ENCODE measurements at regions not wholly inside any gene's neighbourhood (a gene's known extent, or its start where the extent isn't known, plus 50 kb on each side); places are given as distances from the start of the nearest gene placed in this dataset.

DNA sequence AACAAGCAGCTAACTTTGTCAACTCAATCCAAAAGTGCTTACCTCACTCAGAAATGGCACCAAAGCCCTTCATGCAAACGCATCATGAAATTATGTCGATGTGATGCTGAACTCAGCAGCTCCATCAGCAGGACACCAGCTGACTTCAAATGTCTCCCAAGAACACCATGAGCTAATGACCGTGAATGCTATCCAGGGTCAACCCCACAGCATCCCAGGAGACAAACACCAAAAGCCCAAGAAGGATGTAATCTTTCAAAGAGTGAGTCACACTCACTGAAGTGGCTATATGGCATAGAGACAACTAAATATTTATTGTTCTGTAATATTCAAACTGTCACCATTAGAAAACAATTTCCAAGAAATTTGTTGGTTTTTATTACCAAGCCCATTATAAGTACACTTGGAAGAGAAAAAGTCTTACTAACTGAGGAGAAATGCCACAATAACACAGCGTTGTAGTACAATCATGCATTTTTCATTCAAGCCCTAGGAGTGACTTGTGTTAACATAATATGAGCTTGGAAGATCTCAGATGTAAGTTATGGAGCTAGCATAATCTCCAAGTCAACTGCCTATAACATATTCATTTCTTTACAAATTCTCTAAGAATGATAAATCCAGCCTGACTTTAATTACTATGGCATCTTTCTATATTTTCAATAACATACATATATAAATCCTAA is 165.0 kb upstream of the CCDC68 start:
- TF ChIP-seq, protein P1, sequence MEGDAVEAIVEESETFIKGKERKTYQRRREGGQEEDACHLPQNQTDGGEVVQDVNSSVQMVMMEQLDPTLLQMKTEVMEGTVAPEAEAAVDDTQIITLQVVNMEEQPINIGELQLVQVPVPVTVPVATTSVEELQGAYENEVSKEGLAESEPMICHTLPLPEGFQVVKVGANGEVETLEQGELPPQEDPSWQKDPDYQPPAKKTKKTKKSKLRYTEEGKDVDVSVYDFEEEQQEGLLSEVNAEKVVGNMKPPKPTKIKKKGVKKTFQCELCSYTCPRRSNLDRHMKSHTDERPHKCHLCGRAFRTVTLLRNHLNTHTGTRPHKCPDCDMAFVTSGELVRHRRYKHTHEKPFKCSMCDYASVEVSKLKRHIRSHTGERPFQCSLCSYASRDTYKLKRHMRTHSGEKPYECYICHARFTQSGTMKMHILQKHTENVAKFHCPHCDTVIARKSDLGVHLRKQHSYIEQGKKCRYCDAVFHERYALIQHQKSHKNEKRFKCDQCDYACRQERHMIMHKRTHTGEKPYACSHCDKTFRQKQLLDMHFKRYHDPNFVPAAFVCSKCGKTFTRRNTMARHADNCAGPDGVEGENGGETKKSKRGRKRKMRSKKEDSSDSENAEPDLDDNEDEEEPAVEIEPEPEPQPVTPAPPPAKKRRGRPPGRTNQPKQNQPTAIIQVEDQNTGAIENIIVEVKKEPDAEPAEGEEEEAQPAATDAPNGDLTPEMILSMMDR (IDR thresholded peaks at IDR 0.05), result no peak
- DNase-seq (no peak), ATAC-seq (no peak)
- no peaks in the 10 kb centered on the region for H3K36me3 Mint-ChIP-seq (ENCODE audit: low read depth)
- no peaks in the 10 kb centered on the region for H3K4me1 Mint-ChIP-seq (ENCODE audit: low read depth)
- H3K9me3 Mint-ChIP-seq, result no peaks in the 10 kb centered on the region
- H3K27ac Mint-ChIP-seq, result no peak overlapping the region
- POLR2A ChIA-PET, result no interaction called here
- intact Hi-C loops (cut with micrococcal nuclease), result no loop called here
- H3K4me3 Mint-ChIP-seq, result no peak overlapping the region
- H3K27me3 Mint-ChIP-seq, result no peaks in the 10 kb centered on the region
- CTCF ChIA-PET, result interaction anchor here (0.9 kb wide), 1 partner anchor 9 kb away, joined by 4 read pairs; no protein-coding TSS in a partner anchor

DNA sequence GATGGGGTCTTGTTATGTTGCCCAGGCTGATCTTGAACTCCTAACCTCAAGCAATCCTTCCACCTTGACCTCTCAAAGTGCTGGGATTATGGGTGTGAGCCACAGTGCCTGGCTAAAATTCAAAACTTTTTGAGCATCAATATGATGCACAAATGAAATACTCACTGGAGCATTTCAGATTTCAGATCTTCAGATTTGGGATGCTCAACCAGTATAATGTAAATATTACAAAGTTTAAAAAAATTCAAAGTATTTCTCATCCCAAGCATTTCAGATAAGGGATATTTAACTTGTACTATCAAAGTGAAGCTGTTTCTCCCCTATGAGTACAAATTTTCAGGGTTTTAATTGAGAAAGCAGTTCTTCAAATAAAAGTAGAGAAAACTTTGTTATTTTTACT is 164.1 kb upstream of the CCDC68 start:
- H3K27ac Mint-ChIP-seq, result no peak overlapping the region
- no peaks in the 10 kb centered on the region for H3K4me1 Mint-ChIP-seq (ENCODE audit: low read depth)
- TF ChIP-seq, protein P1 (IDR thresholded peaks at IDR 0.05), result no peak
- no peak for DNase-seq
- no peak overlapping the region for H3K4me3 Mint-ChIP-seq
- no peak for ATAC-seq
- CTCF ChIA-PET, result interaction anchor here (0.9 kb wide), 1 partner anchor 8 kb away, joined by 4 read pairs; no protein-coding TSS in a partner anchor
- H3K36me3 Mint-ChIP-seq (ENCODE audit: low read depth), result no peaks in the 10 kb centered on the region
- POLR2A ChIA-PET, result no interaction called here
- H3K27me3 Mint-ChIP-seq, result no peaks in the 10 kb centered on the region
- intact Hi-C loops (cut with micrococcal nuclease), result no loop called here
- no peaks in the 10 kb centered on the region for H3K9me3 Mint-ChIP-seq

DNA sequence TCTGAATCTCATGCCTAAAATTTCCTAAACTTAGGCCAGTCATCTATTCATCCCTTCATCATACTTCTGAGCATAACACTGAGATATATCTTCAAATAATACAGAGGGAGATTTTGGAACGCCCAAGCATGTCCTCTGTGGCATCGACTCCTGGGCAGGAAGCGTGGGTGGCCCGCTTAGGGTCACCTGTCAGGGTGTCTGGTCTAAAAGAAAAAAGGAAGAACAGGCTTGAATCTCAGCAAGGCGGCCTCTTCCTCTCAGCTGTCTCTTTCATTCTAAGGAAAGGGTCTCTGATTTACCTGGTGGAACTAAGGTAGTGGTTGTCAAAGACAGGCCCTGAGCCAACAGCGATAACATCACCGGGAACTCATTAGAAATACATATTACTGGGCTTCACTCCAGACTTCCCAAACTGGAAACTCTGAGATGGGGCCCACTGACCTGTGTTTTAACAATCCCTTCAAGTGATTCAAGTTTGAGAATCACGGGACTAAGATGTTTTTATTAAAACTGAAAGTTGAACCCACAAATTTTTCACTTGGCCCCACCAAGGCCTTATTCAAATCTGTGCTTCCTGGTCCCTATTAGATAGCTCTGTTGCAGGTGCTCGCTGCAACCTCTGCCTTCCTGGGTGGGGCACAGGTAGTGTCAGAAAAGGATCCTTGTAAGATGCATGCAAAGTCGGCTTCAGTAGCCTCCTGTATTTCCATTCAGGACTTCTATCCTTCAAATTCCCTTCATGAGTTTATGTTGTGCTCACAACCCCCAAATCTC is 162.3 kb upstream of the CCDC68 start:
- CTCF ChIA-PET, result no interaction called here

DNA sequence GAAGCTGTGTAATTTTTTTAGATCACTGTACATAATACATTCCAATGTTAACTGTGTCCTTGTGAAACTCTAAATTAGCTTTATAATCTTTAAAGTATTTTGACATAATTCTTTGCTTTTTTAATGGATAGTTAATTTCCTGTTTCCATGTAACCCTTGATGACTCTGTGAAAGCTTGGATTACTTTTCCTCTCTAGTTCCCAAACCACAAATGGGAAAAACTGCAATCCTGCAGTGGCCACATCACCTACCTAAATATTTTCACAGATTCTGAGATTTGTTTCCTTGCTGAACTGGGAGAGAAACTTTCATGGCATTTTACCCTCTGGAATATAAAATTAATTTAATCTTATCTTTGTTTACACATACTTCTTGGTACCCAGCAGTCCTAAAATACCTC is 161.6 kb upstream of the CCDC68 start:
- Mint-ChIP-seq H3K27me3 (peaks cover 3% of the 10 kb centered on the region), H3K4me3 (no peak overlapping the region), H3K4me1 (ENCODE audit: low read depth) (no peaks in the 10 kb centered on the region), H3K36me3 (ENCODE audit: low read depth) (no peaks in the 10 kb centered on the region), H3K9me3 (no peaks in the 10 kb centered on the region), H3K27ac (no peak overlapping the region)
- DNase-seq (no peak), ATAC-seq (no peak)
- CTCF ChIA-PET, result no interaction called here
- POLR2A ChIA-PET, result no interaction called here
- TF ChIP-seq, protein P1 (IDR thresholded peaks at IDR 0.05), result no peak
- intact Hi-C loops (cut with micrococcal nuclease), result no loop called here

More for the DNA sequence above, 162.3 kb upstream of the CCDC68 start:
- H3K36me3 Mint-ChIP-seq (ENCODE audit: low read depth), result no peaks in the 10 kb centered on the region
- no peaks in the 10 kb centered on the region for H3K4me1 Mint-ChIP-seq (ENCODE audit: low read depth)
- H3K4me3 Mint-ChIP-seq, result no peak overlapping the region
- H3K27me3 Mint-ChIP-seq, result peaks cover 3% of the 10 kb centered on the region
- H3K27ac Mint-ChIP-seq, result no peak overlapping the region
- TF ChIP-seq, protein P1 (IDR thresholded peaks at IDR 0.05), result no peak
- no peaks in the 10 kb centered on the region for H3K9me3 Mint-ChIP-seq
- POLR2A ChIA-PET, result no interaction called here
- intact Hi-C loops (cut with micrococcal nuclease), result no loop called here
- ATAC-seq (no peak), DNase-seq (no peak)

DNA sequence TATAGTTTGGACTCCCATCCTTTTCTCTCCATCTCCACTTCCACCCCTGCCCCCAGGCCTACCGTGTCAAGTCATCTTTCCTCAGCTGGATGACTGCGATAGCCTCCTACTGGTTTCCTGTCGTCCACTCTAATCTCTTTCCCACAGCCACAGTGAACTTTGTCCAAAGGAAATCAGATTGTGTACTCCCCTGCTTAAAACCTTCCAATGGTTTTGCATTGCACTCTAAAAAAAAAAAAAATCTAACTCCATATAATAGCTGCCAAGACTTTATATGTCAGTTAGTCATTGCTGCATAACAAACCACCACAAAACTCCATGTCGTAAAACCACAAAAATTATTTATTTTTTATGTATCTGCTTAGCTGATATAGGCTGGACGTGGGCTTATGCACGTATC is 160.2 kb upstream of the CCDC68 start:
- ATAC-seq, result no peak
- Mint-ChIP-seq H3K4me1 (ENCODE audit: low read depth) (no peaks in the 10 kb centered on the region), H3K27ac (no peak overlapping the region), H3K27me3 (peaks cover 3% of the 10 kb centered on the region), H3K4me3 (no peak overlapping the region), H3K9me3 (no peaks in the 10 kb centered on the region), H3K36me3 (ENCODE audit: low read depth) (no peaks in the 10 kb centered on the region)
- intact Hi-C loops (cut with micrococcal nuclease), result no loop called here
- CTCF ChIA-PET, result no interaction called here
- no peak for DNase-seq
- TF ChIP-seq, protein P1 (IDR thresholded peaks at IDR 0.05), result no peak
- POLR2A ChIA-PET, result no interaction called here

All from activated CD8-positive, alpha-beta T cell treated with anti-CD3 and anti-CD28 coated beads for 36 hours (primary cell).